B cell (primary cell): ENCODE measurements at regions not wholly inside any gene's neighbourhood (a gene's known extent, or its start where the extent isn't known, plus 50 kb on each side); places are given as distances from the start of the nearest gene placed in this dataset.
"Not testable (repeated sequence)": the region's sequence is repeated elsewhere in the genome, so short reads cannot be mapped to it uniquely, and the experiment has no call there.

Source experiments
- EZH2 ChIP-seq: IDR thresholded peaks from 2 replicates; pipeline ENCODE4 v1.6.1; 2012; ENCODE audit warnings: borderline replicate concordance, low read depth, mild to moderate bottlenecking, moderate library complexity, low read length; ENCODE audit not compliant: insufficient read depth, poor library complexity, severe bottlenecking
- TF ChIP-seq, protein P1 (sequence below): fragments of 200-600 bp; IDR thresholded peaks from one replicate; pipeline ENCODE4 v1.8.0; 2022; ENCODE audit warnings: antibody characterized with exemption, mild to moderate bottlenecking

DNA sequence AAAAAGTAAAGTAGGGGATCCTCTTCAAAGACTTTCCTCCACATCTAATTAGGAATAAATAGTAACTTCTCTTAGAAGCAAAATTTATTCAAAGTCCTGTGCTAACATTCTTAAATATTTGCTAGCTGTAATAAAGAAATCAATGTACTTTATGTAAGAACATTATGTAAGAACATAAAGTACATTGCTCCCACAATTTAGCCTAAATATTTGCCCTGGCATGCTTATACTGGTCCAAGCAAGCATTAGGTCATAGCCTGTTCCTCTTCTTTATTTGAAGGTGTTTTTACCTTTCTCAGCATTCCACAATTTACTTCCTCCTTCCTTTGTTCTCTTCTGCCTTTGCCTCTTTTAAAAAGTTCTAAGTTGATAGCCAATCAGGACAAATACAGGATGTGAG is 1480.5 kb upstream of the TENM4 start:
- TF ChIP-seq, protein P1, sequence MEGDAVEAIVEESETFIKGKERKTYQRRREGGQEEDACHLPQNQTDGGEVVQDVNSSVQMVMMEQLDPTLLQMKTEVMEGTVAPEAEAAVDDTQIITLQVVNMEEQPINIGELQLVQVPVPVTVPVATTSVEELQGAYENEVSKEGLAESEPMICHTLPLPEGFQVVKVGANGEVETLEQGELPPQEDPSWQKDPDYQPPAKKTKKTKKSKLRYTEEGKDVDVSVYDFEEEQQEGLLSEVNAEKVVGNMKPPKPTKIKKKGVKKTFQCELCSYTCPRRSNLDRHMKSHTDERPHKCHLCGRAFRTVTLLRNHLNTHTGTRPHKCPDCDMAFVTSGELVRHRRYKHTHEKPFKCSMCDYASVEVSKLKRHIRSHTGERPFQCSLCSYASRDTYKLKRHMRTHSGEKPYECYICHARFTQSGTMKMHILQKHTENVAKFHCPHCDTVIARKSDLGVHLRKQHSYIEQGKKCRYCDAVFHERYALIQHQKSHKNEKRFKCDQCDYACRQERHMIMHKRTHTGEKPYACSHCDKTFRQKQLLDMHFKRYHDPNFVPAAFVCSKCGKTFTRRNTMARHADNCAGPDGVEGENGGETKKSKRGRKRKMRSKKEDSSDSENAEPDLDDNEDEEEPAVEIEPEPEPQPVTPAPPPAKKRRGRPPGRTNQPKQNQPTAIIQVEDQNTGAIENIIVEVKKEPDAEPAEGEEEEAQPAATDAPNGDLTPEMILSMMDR: not testable (repeated sequence)
- not testable (repeated sequence) for TF ChIP-seq EZH2
